BLaER1 (cell line): ENCODE measurements at regions not wholly inside any gene's neighbourhood (a gene's known extent, or its start where the extent isn't known, plus 50 kb on each side); places are given as distances from the start of the nearest gene placed in this dataset.
A peak's percentile ranks its signal among the peaks of the same experiment; 100 is the strongest.

Experiments used
- H3K27ac ChIP-seq: shearing (Covaris generic); formaldehyde crosslinking; 2 replicates; pipeline ENCODE4 v1.8.1; 2022
- H3K27me3 ChIP-seq: shearing (Covaris generic); formaldehyde crosslinking; 2 replicates; pipeline ENCODE4 v1.8.1; 2022
- H3K36me3 ChIP-seq: shearing (Covaris generic); formaldehyde crosslinking; 2 replicates; pipeline ENCODE4 v1.8.1; 2022
- H3K4me1 ChIP-seq: shearing (Covaris generic); formaldehyde crosslinking; 2 replicates; pipeline ENCODE4 v1.8.1; 2022
- H3K4me2 ChIP-seq: shearing (Covaris generic); formaldehyde crosslinking; 2 replicates; pipeline ENCODE4 v1.8.1; 2022
- H3K4me3 ChIP-seq: shearing (Covaris generic); formaldehyde crosslinking; 2 replicates; pipeline ENCODE4 v1.8.1; 2022
- H3K9ac ChIP-seq: shearing (Covaris generic); formaldehyde crosslinking; 2 replicates; pipeline ENCODE4 v1.8.1; 2022
- H3K9me3 ChIP-seq: shearing (Covaris generic); formaldehyde crosslinking; 2 replicates; pipeline ENCODE4 v1.8.1; 2022
- H4K20me1 ChIP-seq: shearing (Covaris generic); formaldehyde crosslinking; 2 replicates; pipeline ENCODE4 v1.8.1; 2022
- Cebpa-rat ChIP-seq: shearing (Covaris generic); IDR thresholded peaks from 2 replicates; pipeline ENCODE4 v1.8.1; 2022

DNA sequence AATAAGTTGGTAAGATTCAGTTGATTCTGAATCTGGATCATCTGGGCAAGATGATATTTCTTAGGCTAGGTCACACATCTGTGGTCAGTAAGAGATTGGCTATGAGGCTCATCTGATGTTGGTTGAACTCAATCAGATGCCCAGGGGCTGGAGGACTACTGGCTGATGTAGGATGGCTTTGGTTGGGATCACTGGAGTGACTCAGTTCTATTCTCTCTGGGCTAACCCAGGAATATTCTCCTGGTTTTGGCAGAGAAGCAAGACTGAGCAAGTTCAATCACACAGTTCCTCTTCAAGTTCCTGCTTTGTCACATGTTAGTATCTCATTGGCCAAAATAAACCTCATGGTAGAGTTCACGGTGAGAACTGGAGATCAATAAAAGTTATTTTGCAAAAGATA, 902.3 kb upstream of the SLIT2 start:
- TF ChIP-seq Cebpa-rat, result no peak
- no peaks in the 10 kb centered on the region for H3K9me3 ChIP-seq
- no peaks in the 10 kb centered on the region for H3K36me3 ChIP-seq
- H3K27ac ChIP-seq, result no peak overlapping the region
- no peaks in the 10 kb centered on the region for H3K4me1 ChIP-seq
- H3K4me2 ChIP-seq, result no peak overlapping the region
- no peak overlapping the region for H3K4me3 ChIP-seq
- H3K27me3 ChIP-seq, result no peaks in the 10 kb centered on the region
- H4K20me1 ChIP-seq, result no peaks in the 10 kb centered on the region
- H3K9ac ChIP-seq, result no peak overlapping the region

DNA sequence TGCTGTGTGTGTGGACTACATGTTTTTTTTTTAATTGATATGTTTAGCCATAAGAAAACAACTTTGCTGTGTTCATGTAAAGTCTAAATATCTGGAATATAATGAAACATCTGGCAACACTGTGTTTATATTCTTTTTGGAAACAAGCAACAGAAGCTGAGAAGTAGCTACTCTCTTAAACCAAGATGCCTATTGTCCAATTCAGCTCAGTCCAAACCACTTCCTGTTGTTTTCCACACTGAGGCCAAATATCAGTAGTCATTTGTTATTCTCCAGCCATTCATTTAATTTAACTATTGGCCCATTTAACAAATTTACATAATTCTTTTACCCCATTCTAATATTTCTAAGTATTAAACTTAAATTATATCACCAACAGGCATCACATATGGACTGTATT, 903.0 kb upstream of the SLIT2 start:
- Histone ChIP-seq H3K36me3 (no peaks in the 10 kb centered on the region), H4K20me1 (no peaks in the 10 kb centered on the region), H3K4me3 (no peak overlapping the region), H3K27me3 (no peaks in the 10 kb centered on the region), H3K27ac (no peak overlapping the region), H3K4me1 (no peaks in the 10 kb centered on the region), H3K9me3 (no peaks in the 10 kb centered on the region), H3K9ac (no peak overlapping the region), H3K4me2 (no peak overlapping the region)
- TF ChIP-seq Cebpa-rat, result no peak

DNA sequence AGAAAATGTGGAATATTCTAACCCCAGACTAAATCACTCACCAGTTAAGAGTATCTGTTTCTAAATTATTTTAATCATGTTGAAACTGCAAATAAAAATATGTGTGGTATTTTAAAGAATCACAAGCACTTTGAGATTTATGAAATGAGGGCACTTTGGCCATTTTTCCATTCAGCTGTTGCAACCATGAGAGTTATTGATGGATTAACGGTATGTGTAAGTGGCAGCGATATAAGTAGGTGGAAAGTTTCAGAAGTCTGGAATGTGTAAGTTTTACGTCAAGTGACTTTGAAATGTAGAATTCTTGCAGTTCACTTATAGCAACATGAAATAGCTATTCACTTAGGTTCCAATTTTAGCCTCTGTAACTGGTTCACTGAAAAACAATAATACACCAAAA, 905.1 kb upstream of the SLIT2 start:
- Histone ChIP-seq H3K4me3 (no peak overlapping the region), H4K20me1 (no peaks in the 10 kb centered on the region), H3K4me1 (no peaks in the 10 kb centered on the region), H3K27ac (no peak overlapping the region), H3K4me2 (no peak overlapping the region), H3K36me3 (no peaks in the 10 kb centered on the region), H3K27me3 (no peaks in the 10 kb centered on the region), H3K9me3 (no peaks in the 10 kb centered on the region), H3K9ac (no peak overlapping the region)
- TF ChIP-seq Cebpa-rat, result no peak

DNA sequence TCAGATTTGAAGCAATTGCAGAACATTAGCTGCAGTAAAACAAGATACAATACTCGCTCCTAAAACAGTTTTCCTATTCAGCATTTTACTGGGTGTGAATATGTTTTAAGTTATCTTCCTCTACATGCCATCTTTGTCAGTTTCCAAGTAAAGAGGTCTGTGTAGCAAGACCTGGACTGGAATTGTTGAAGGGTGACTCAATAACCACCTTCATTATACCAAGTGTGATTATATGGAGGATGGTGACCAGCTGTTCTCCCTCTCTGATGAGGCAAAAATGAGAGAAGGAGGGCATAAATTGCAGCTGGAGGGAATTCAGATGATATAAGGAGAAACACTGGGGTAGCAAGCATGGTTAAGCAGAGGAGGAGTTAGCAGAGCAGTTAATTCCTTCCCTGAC, 922.1 kb upstream of the SLIT2 start:
- no peak for TF ChIP-seq Cebpa-rat
- H3K27me3 ChIP-seq, result no peaks in the 10 kb centered on the region
- no peak overlapping the region for H3K27ac ChIP-seq
- no peaks in the 10 kb centered on the region for H4K20me1 ChIP-seq
- H3K4me3 ChIP-seq, result no peak overlapping the region
- no peak overlapping the region for H3K9ac ChIP-seq
- no peaks in the 10 kb centered on the region for H3K4me1 ChIP-seq
- H3K9me3 ChIP-seq, result no peaks in the 10 kb centered on the region
- no peaks in the 10 kb centered on the region for H3K36me3 ChIP-seq
- H3K4me2 ChIP-seq, result no peak overlapping the region

DNA sequence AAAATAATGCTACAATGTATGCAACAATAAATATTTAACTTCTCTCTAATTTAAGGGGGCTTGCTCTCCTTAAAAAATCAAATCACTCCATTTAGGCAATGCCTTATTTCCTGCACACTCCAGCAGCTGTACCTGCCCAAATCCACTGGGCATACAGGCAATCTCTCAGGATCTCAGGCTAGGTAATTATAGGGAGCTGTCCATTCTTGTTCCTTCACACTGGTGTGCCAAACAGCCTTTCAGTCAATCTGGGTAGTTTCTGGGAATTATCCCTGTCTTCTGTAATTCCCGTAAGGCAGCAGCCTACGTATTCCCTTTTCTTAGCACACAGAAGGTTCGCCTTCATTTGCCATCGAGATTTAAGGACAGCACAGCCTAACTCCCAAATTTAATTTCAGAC, 922.6 kb upstream of the SLIT2 start:
- Histone ChIP-seq H4K20me1 (no peaks in the 10 kb centered on the region), H3K4me3 (no peak overlapping the region), H3K9ac (no peak overlapping the region), H3K27me3 (no peaks in the 10 kb centered on the region), H3K36me3 (no peaks in the 10 kb centered on the region), H3K4me2 (no peak overlapping the region), H3K9me3 (no peaks in the 10 kb centered on the region), H3K4me1 (no peaks in the 10 kb centered on the region), H3K27ac (no peak overlapping the region)
- TF ChIP-seq Cebpa-rat, result no peak

DNA sequence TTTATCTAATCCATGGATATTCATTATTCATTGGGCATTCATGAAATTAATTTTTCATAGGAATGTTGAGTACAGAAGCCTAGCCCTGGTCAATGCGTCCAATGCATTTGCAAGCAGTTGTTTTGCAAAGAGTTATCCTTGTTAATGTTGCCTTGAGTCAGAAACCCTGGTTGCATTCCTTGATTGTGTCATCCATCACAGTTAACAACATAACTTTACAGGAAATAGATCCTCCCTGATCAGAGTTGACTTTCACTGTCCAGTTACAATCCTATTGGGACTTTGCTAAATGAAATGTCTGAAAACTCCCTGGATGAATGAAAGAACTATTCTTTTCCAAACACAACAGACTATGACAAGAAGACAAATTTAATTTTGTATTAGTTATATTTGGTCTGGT, 924.3 kb upstream of the SLIT2 start:
- H3K27me3 ChIP-seq, result no peaks in the 10 kb centered on the region
- H3K36me3 ChIP-seq, result no peaks in the 10 kb centered on the region
- H3K9ac ChIP-seq, result no peak overlapping the region
- H3K9me3 ChIP-seq, result no peaks in the 10 kb centered on the region
- no peaks in the 10 kb centered on the region for H4K20me1 ChIP-seq
- no peak for TF ChIP-seq Cebpa-rat
- H3K4me1 ChIP-seq, result no peaks in the 10 kb centered on the region
- no peak overlapping the region for H3K4me2 ChIP-seq
- no peak overlapping the region for H3K4me3 ChIP-seq
- no peak overlapping the region for H3K27ac ChIP-seq

DNA sequence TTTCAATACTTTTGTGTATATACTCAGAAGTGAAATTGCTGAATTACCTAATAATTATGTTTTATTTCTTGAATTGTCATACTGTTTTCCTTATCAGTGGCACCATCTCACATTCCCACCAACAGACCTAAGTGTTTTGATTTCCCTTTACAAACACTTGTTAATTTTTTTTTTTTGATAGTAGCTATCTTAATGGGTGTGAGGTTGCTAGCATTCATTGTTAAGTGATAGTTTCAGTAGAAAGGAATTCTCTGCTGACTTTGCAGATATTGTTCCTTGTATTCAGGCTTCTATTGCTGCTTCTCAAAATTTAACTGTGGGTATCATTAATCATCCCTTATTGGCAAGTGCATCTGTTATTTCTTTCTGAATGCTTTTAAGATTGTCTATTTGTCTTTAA, 927.5 kb upstream of the SLIT2 start:
- no peak overlapping the region for H3K9ac ChIP-seq
- TF ChIP-seq Cebpa-rat, result no peak
- no peaks in the 10 kb centered on the region for H3K36me3 ChIP-seq
- no peaks in the 10 kb centered on the region for H3K9me3 ChIP-seq
- no peaks in the 10 kb centered on the region for H4K20me1 ChIP-seq
- no peaks in the 10 kb centered on the region for H3K4me1 ChIP-seq
- H3K4me2 ChIP-seq, result no peak overlapping the region
- no peaks in the 10 kb centered on the region for H3K27me3 ChIP-seq
- H3K4me3 ChIP-seq, result no peak overlapping the region
- H3K27ac ChIP-seq, result no peak overlapping the region

DNA sequence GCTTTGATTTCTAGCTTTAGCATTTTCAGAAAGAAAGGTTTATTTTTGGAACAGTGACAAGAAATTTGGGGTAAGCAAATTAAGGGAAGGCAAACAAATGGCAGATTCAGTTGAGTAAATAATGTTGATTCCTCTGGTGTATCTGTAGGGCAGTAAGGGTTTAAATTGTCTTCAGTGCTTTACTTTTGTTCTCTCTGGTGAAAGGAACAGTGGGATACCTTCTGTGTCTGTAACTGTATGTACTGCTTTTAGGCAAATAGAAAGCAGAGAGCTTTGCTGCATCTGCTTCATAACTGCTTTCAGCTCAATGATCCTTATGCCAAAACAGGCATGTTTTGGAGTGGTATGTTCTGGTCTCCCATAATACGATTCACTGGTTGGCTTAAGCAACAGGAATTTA, 932.1 kb upstream of the SLIT2 start:
- Histone ChIP-seq H3K4me3 (no peak overlapping the region), H3K27ac (no peak overlapping the region), H3K9me3 (no peaks in the 10 kb centered on the region), H3K4me1 (no peaks in the 10 kb centered on the region), H3K36me3 (no peaks in the 10 kb centered on the region), H3K4me2 (no peak overlapping the region), H3K27me3 (no peaks in the 10 kb centered on the region), H3K9ac (no peak overlapping the region), H4K20me1 (no peaks in the 10 kb centered on the region)
- no peak for TF ChIP-seq Cebpa-rat

DNA sequence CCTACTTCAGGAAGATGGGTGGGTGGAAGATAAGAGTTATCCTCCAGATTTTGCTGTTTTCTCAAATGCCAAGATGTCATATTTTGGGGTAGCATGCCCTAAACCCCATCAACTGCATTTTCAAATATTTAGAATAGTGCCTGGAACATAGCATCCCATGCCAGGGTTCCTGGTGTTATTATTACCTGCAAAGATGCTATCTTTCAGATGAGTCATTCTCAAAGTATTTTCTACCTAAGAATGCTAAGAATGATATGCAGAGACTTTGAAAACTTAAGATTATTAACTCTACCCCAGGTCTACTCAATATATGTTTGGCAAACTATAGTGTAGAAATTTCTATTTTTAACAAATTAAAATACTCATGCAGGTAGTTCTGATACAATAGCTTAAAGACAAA, 934.3 kb upstream of the SLIT2 start:
- no peaks in the 10 kb centered on the region for H3K27me3 ChIP-seq
- no peaks in the 10 kb centered on the region for H3K36me3 ChIP-seq
- no peak for TF ChIP-seq Cebpa-rat

DNA sequence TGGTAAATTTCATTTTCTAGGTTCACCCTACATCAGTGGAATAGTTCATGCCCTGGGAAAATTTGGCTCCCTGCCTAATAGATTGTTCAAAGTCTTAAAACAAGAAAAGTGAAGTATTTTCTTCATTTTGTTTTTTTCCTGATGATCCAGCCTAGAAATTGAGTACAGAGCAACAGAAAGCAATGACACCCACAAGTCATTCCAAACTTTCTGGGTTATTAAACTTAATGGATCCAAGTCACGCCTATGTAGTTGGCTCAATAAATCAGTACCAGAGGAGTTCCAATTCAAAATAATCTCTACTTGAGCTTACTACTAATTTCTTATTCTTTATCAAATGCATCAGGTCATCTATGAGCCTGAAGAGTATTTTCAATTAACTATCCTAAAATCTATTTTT, 937.6 kb upstream of the SLIT2 start:
- Histone ChIP-seq H3K9me3 (no peaks in the 10 kb centered on the region), H4K20me1 (no peaks in the 10 kb centered on the region), H3K4me3 (no peak overlapping the region), H3K9ac (no peak overlapping the region), H3K27ac (no peak overlapping the region), H3K4me1 (peaks cover 6% of the 10 kb centered on the region), H3K36me3 (no peaks in the 10 kb centered on the region), H3K4me2 (no peak overlapping the region), H3K27me3 (no peaks in the 10 kb centered on the region)
- TF ChIP-seq Cebpa-rat, result no peak

More for the DNA sequence above, 934.3 kb upstream of the SLIT2 start:
- no peak overlapping the region for H3K4me2 ChIP-seq
- H4K20me1 ChIP-seq, result no peaks in the 10 kb centered on the region
- no peaks in the 10 kb centered on the region for H3K9me3 ChIP-seq
- no peak overlapping the region for H3K27ac ChIP-seq
- no peak overlapping the region for H3K4me3 ChIP-seq
- no peak overlapping the region for H3K9ac ChIP-seq
- H3K4me1 ChIP-seq, result no peaks in the 10 kb centered on the region

DNA sequence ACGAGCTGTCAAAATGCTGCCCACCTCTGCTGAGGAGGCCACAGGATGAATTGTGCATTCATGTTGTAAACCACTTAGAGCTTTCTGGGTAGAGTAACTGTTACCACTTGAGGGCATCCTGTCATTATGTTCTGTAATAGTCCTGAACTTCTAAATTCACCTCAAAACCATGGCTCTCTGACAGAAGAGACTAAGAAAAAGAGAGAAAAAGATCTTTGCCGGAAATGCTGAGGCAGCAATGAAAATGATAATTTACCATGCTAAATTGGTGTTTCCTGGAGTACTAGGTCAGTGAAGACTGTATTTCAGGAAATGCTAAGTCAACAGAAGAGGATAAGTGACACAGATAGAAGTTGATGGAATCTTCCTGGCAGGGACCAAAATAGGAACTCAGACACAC, 942.3 kb upstream of the SLIT2 start:
- H3K27me3 ChIP-seq, result no peaks in the 10 kb centered on the region
- H3K4me1 ChIP-seq, result peaks cover 6% of the 10 kb centered on the region
- H4K20me1 ChIP-seq, result no peaks in the 10 kb centered on the region
- no peaks in the 10 kb centered on the region for H3K36me3 ChIP-seq
- peak overlapping the region; percentile 36 for H3K4me2 ChIP-seq
- TF ChIP-seq Cebpa-rat, result no peak
- H3K4me3 ChIP-seq, result no peak overlapping the region
- H3K27ac ChIP-seq, result no peak overlapping the region
- H3K9me3 ChIP-seq, result no peaks in the 10 kb centered on the region
- no peak overlapping the region for H3K9ac ChIP-seq
